SU-DHL-6 (cell line): ENCODE measurements at regions not wholly inside any gene's neighbourhood (a gene's known extent, or its start where the extent isn't known, plus 50 kb on each side); places are given as distances from the start of the nearest gene placed in this dataset.

Source experiments
- H2AFZ ChIP-seq: fragments of 200-600 bp; sonication (generic); 2 replicates; pipeline ENCODE4 v1.6.1; 2014; ENCODE audit warnings: low read depth, mild to moderate bottlenecking, moderate library complexity, mixed read lengths, antibody characterized with exemption, low read length; ENCODE audit not compliant: severe bottlenecking
- H3F3A ChIP-seq: fragments of 200-600 bp; shearing (Covaris generic); 2 replicates; pipeline ENCODE4 v1.6.0; 2016; ENCODE audit warnings: antibody characterized with exemption, mild to moderate bottlenecking; ENCODE audit not compliant: insufficient read depth
- H3K27ac ChIP-seq: fragments of 200-600 bp; sonication (generic); 2 replicates; pipeline ENCODE4 v1.5.1; 2016; ENCODE audit warnings: low read depth, mild to moderate bottlenecking, low read length, moderate library complexity, mixed read lengths
- H3K27me3 ChIP-seq: fragments of 200-600 bp; sonication (generic), shearing (Covaris generic); 2 replicates; pipeline ENCODE4 v1.6.0; 2014; ENCODE audit warnings: mild to moderate bottlenecking, low read length
- H3K36me3 ChIP-seq: fragments of 200-600 bp; sonication (generic); 2 replicates; pipeline ENCODE4 v1.6.1; 2014; ENCODE audit warnings: mild to moderate bottlenecking, low read length, mixed read lengths
- H3K4me2 ChIP-seq: fragments of 300-600, 200-600 bp; shearing (Covaris generic), sonication (generic); 2 replicates; pipeline ENCODE4 v1.6.0; 2014; ENCODE audit warnings: low read length, low read depth, mild to moderate bottlenecking; ENCODE audit not compliant: poor library complexity, severe bottlenecking
- H3K4me3 ChIP-seq: fragments of 200-600 bp; sonication (generic); 2 replicates; pipeline ENCODE4 v1.5.1; 2014; ENCODE audit warnings: antibody characterized with exemption, low read length, mild to moderate bottlenecking, mixed read lengths; ENCODE audit not compliant: insufficient read depth, poor library complexity, severe bottlenecking
- H3K79me2 ChIP-seq: fragments of 200-600 bp; sonication (generic); 2 replicates; pipeline ENCODE4 v1.6.1; 2014; ENCODE audit warnings: mild to moderate bottlenecking, low read length, moderate library complexity; ENCODE audit not compliant: insufficient read depth
- H3K9ac ChIP-seq: fragments of 200-600 bp; sonication (generic); 2 replicates; pipeline ENCODE4 v1.7.0; 2014; ENCODE audit warnings: mild to moderate bottlenecking, low read length
- H3K9me2 ChIP-seq: fragments of 200-600 bp; sonication (generic); replicated peaks from 2 replicates; pipeline ENCODE4 v1.6.1; 2014; ENCODE audit warnings: low read length; ENCODE audit not compliant: insufficient read depth
- H3K9me3 ChIP-seq: fragments of 200-600 bp; sonication (generic); 2 replicates; pipeline ENCODE4 v1.6.1; 2014; ENCODE audit warnings: low read length, mixed read lengths; ENCODE audit not compliant: insufficient read depth
- H4K20me1 ChIP-seq: fragments of 200-600 bp; sonication (generic); 2 replicates; pipeline ENCODE4 v1.6.1; 2014; ENCODE audit warnings: low read depth, mild to moderate bottlenecking, antibody characterized with exemption, low read length, moderate library complexity, mixed read lengths
- EZH2phosphoT487 ChIP-seq: fragments of 200-600 bp; sonication (generic), shearing (Covaris generic); conservative IDR thresholded peaks from 2 replicates; pipeline ENCODE4 v1.6.1; 2018; ENCODE audit warnings: mild to moderate bottlenecking, antibody characterized with exemption, low read length, moderate library complexity, mixed read lengths
- TF ChIP-seq, protein P1 (sequence below): fragments of 200-600 bp; sonication (generic); IDR thresholded peaks from one replicate; pipeline ENCODE4 v1.5.1; 2017; ENCODE audit warnings: antibody characterized with exemption, mild to moderate bottlenecking, low read length, moderate library complexity; ENCODE audit not compliant: insufficient read depth, poor library complexity, severe bottlenecking

DNA sequence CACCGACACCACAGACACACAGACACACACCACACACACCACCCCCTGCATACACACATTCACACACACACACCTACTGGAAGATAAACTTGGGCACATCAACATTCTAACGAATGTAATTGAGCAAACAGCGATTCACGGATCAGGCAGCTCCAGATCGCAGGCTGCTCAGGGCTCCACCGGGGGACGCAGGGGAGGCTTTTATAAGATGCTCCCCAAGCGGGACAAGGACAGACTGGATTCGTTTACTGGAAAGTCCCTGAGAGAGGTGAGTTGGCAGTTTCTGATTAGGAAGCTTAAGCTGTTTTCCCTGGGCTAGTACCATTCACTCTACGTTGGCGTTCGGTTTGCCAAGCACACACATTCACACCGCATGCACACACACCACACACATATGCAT lies 281.3 kb downstream of the IRF8 start:
- H3K9me3 ChIP-seq = no peaks in the 10 kb centered on the region; the same call in 1 of the 2 replicates
- no peaks in the 10 kb centered on the region for H3K36me3 ChIP-seq
- H3K9me2 ChIP-seq = no peaks in the 10 kb centered on the region
- H3K4me2 ChIP-seq = no peak overlapping the region
- no peak for TF ChIP-seq EZH2phosphoT487
- TF ChIP-seq, protein P1, sequence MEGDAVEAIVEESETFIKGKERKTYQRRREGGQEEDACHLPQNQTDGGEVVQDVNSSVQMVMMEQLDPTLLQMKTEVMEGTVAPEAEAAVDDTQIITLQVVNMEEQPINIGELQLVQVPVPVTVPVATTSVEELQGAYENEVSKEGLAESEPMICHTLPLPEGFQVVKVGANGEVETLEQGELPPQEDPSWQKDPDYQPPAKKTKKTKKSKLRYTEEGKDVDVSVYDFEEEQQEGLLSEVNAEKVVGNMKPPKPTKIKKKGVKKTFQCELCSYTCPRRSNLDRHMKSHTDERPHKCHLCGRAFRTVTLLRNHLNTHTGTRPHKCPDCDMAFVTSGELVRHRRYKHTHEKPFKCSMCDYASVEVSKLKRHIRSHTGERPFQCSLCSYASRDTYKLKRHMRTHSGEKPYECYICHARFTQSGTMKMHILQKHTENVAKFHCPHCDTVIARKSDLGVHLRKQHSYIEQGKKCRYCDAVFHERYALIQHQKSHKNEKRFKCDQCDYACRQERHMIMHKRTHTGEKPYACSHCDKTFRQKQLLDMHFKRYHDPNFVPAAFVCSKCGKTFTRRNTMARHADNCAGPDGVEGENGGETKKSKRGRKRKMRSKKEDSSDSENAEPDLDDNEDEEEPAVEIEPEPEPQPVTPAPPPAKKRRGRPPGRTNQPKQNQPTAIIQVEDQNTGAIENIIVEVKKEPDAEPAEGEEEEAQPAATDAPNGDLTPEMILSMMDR = no peak
- no peaks in the 10 kb centered on the region for H4K20me1 ChIP-seq
- no peak overlapping the region for H3K4me3 ChIP-seq
- no peaks in the 10 kb centered on the region for H3K27me3 ChIP-seq
- no peaks in the 10 kb centered on the region for H3K79me2 ChIP-seq
- no peak overlapping the region for H3K9ac ChIP-seq
- H3K27ac ChIP-seq = no peak overlapping the region
- H3F3A ChIP-seq = no peaks in the 10 kb centered on the region
- no peak overlapping the region for H2AFZ ChIP-seq

DNA sequence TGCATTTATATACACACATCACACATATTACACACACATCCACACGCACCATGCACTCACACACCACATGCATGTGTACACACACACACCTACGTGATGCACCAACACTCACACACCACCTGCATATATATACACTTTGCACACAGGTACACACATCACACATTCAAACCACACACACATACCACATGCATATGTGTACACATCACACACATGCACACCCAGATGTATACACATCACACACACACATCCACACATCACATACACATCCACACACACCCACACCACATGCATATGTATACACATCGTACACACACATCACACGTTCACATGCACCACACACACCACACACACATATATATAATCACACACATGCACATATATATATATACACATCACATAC lies 281.8 kb downstream of the IRF8 start:
- no peaks in the 10 kb centered on the region for H3K27me3 ChIP-seq
- TF ChIP-seq EZH2phosphoT487 = no peak
- TF ChIP-seq, protein P1 = no peak
- no peaks in the 10 kb centered on the region for H3K9me2 ChIP-seq
- H3K4me3 ChIP-seq = no peak overlapping the region
- H3F3A ChIP-seq = no peaks in the 10 kb centered on the region
- H4K20me1 ChIP-seq = no peaks in the 10 kb centered on the region
- no peaks in the 10 kb centered on the region; the same call in 1 of the 2 replicates for H3K9me3 ChIP-seq
- H3K9ac ChIP-seq = no peak overlapping the region
- no peaks in the 10 kb centered on the region for H3K36me3 ChIP-seq
- no peak overlapping the region for H2AFZ ChIP-seq
- H3K4me2 ChIP-seq = no peak overlapping the region
- H3K27ac ChIP-seq = no peak overlapping the region
- no peaks in the 10 kb centered on the region for H3K79me2 ChIP-seq

DNA sequence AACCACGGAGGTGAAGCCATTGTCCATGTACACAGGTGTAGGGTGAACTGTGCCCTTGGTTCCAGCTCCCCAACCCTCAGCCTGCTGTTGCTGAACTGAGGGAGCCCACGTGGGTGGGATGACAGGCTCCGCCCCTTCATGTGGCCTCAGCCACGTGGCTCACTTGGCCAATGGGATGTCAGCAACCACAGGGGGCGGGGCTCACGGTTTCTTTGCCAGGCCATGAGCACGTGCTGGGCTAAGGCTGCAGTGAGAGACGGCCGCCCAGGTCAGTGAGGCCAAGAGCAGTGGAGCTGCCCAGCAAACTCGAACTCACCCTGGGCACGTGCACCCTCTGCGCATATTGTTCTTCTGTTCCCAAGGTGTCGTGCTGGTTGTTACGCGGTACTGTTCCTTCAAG lies 282.6 kb downstream of the IRF8 start:
- Histone ChIP-seq H2AFZ (no peak overlapping the region), H4K20me1 (no peaks in the 10 kb centered on the region), H3K9me2 (no peaks in the 10 kb centered on the region), H3K36me3 (no peaks in the 10 kb centered on the region), H3K27ac (no peak overlapping the region), H3F3A (no peaks in the 10 kb centered on the region), H3K4me2 (no peak overlapping the region), H3K4me3 (no peak overlapping the region), H3K27me3 (no peaks in the 10 kb centered on the region), H3K79me2 (no peaks in the 10 kb centered on the region), H3K9ac (no peak overlapping the region), H3K9me3 (no peaks in the 10 kb centered on the region; the same call in 1 of the 2 replicates)
- TF ChIP-seq EZH2phosphoT487 = no peak
- TF ChIP-seq, protein P1 = no peak
